MV-4-11 (cell line): ENCODE measurements at regions not wholly inside any gene's neighbourhood (a gene's known extent, or its start where the extent isn't known, plus 50 kb on each side); places are given as distances from the start of the nearest gene placed in this dataset.
"Not testable (repeated sequence)": the region's sequence is repeated elsewhere in the genome, so short reads cannot be mapped to it uniquely, and the experiment has no call there.

ENCODE experiments used
- DNase-seq: peaks from one replicate; lab custom pipeline; 2025; lab: John Stamatoyannopoulos, UW

- DNase-seq: no peak
These were observed 931.2 kb downstream of the AACS start for GRCh38 chr12:125996443-125996842.

DNA sequence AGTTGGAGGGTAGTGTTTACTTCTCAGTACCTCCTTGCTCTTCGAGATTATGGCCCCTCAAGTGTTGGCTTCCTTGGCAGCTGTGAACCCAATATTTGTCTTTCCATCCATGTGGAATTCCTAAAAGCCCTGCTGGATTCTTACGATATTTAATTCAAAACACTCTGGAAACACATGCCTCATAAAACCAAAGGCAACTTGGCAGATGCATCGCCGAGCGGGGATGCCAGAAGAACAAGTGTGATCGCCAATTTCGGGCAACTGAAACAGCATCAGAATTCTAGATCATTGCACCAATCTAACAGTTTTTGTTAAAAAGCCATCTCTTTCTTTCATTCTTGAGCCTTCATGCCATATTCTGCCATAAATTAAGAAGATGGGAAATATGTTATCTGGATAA, 934.4 kb downstream of the AACS start:
- DNase-seq: no peak

DNA sequence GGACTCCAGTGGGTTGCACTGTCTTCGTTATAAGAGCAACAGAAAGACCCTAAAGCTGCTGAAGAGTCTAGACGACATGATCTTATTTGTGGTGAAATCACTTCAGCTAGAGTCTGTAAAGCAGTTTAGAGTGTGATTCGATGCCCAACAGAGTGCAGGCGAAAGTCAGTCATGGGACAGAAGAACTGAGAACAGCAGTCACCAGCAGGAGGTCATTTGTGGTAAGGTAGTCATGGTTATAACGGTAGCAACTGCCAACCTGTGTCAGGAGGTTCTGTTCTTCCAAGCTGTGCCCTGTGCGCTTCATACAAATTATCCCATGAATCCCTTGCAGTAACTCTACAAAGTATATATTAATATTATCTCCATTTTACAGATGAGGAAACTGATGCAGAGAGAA, 954.1 kb downstream of the AACS start:
- DNase-seq: no peak

- no peak for DNase-seq
These were observed 956.4 kb downstream of the AACS start for GRCh38 chr12:126021675-126022074.

DNA sequence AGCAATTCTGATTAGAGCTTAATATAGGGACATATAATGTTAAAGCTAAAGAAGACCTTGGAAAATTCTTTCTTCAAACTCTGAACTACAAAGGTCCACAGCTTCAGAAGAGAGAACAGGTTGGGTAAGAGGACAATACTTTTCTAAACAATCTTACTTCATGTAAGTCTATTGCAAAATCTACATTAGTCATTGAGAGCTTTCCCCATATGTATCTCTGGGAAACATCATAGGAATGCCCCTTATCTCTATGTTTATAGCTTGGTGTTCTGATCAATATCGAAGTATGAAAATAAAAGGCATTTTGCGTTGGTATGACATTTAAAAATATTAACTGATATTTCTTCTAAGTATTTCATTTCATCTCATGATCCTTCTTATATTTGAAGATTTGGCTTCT, 962.6 kb downstream of the AACS start:
- no peak for DNase-seq

DNA sequence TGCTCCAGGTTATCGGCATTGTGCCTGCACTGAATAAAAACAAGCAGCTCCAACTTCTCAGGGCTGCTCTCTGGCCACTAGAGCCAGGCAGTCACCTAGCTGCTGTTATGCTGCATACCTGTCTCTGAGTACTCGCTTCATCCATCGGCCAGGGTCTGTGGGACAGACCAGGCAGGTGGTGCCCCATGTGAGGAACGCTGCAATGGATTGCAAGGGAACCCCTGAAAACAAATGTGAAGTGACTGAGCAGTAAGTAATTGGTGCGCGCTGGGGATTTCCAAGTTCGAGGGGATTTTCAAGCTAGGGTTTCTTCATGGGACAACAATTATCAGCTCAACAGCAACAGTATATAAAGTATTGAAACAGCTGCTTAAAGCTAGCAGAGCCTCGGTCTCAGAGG, 965.3 kb downstream of the AACS start:
- DNase-seq: no peak

DNA sequence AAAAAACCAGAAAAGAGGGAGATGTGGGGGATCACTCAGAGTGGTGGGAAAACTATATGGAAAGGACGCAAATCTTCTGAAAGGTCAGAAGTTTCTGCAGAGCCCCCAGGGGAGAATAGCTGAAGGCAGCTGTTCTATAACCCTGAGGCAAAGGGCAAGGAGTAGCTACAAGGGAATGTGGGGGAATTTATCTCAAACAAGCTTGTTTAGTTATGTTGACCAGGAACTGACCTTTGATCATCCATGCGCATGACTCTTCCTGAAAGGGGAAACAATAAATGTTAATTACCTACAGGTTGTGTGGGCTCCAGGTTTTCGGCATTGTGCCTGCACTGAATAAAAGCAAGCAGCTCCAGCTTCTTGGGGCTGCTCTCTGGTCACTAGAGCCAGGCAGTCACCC, 968.5 kb downstream of the AACS start:
- DNase-seq: no peak

DNA sequence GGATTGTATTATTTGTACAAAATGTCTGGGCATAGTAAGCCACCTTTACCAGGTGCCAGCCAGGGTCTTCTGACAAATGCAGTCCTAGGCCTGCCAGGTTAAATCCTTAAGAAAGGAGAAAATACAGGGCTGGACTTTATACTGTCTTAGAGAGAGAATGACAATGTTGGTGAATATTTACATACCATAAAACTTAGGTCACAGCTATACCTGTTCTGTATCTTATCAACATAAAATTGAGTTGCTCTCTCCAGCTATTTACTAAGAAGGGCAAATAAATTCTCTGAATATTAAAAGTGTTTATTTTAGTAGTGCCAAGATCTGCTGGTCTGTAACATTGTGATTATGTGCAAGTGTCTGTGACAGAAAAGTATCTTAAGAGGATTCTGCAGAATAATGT, 971.1 kb downstream of the AACS start:
- DNase-seq: no peak

GRCh38 chr12:126038434-126038833, 973.2 kb downstream of the AACS start:
- DNase-seq: no peak

GRCh38 chr12:126040307-126040706, 975.1 kb downstream of the AACS start:
- DNase-seq: no peak

DNA sequence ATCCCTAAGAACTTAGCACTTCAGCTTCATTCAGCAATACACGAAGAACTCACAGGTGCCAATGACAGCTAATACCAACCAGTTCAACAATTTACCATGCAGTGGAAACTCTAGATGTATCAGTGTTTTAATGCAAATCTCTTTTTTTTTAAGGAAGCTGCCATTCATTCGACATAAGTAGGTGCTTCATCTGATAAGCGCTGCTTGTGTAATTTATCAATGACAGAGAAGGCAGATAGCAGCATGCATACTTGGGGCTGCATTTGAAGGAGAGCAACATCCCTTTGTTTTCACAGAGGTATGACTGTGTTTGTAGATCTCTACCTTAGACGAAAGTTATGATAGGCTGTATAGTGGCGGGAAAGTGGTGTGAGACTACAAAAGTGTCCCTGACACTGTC, 977.1 kb downstream of the AACS start:
- DNase-seq: no peak

- not testable (repeated sequence) for DNase-seq
These were observed 984.3 kb downstream of the AACS start for GRCh38 chr12:126049501-126049900.

- DNase-seq: no peak
These were observed 986.4 kb downstream of the AACS start for GRCh38 chr12:126051611-126052107.

GRCh38 chr12:126055521-126055920, 990.3 kb downstream of the AACS start:
- DNase-seq: no peak

GRCh38 chr12:126061777-126062176, 996.5 kb downstream of the AACS start:
- no peak for DNase-seq

GRCh38 chr12:126064028-126064427, 998.8 kb downstream of the AACS start:
- no peak for DNase-seq

DNA sequence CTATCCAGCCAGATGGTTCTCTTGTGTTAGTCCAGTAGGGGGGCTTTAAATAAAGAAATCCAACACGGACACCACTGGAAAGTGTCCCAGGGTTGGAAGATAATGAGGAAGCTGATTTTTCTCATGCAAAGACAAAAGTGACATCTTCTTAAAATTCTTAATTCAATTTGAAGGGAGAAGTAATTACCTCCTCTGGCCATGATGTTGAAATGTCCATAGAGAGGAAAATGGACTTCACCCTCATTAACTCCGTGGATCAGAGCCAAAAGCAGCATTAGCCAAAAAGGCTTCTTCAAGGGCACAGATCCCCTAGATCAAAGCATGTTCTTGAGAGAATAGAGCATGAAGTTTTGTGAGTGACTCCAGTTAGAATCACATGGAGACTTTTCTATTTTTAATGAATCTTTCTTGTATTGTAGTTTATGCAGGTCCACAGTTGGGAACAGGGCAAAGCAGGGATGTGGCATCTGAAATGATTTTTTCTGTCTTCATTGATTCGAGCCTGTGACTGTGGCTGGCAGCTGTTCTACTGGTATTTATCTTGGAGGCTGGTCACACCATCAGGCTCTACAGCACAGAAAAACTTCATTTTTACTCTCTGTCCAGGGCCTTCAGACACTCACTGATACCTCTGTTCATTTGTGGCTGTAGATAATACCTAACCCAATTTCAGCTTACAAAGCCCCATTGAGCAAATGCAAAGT, 1002.5 kb downstream of the AACS start:
- DNase-seq: no peak

DNA sequence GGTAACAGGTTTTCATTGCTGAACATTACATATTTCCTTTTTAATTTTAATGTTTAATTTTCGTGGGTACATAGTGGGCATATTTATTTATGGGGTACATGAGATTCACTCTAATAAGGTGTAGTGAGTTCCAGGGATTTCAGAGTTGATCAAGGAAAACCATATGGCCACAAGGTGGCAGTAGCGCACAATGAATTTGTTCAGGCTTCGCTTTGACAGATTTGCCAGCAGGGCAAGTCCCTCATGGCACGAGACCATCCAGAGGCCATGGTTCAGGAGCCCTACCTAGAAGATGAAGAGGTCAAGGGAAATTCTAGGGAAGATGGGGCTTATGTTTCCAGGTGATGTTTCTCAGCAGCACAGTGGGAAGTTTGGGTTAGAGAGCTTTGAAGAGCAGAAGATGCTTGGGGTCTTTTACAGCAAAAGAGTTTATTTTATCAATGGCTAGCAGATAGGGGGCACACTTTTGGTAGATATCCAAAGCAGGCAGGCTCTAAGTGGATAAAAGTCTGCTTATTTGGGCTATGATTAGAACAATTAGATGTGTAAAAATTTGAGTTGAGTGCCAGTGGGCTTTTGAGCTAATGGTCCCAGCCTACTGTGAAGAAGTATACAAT, 1004.4 kb downstream of the AACS start:
- peak; percentile 34 for DNase-seq

DNA sequence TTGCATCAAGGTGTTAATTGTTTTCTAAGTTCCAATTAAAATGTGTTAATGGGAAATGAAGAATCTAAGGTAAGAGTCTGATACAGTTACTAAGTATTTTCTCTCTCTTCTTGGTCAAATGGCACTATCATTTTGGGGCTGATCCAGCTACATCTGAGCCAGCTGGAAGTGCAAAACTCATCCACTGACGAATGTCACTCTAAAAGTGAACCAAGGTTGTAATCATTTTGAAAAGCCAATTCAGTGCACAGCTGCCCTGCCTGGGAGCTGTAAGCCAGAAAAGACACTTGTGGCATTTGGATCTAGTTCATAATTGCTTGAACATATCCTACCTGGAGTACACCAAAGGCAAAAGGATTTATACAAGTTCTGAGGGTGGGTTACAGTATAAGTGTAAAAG, 1011.3 kb downstream of the AACS start:
- DNase-seq: no peak

DNA sequence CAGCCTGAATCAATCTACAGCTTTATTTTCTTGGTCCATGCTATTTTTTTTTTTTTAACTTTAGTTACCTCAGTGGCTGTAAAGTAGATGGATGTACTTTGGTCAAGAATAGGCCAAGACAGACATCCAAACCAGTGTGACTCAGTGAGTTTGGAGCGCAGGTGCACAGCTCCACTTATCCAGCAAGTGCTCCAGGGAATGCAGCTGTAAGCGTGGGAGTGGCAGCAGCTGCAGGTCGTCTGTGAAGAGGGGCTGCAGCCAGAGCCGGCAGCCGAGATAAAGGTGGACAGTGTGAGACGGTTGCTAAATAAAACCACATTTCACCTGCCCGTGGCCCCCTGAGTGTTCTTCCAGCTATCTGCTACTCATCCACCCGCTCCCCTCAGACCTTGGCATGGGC, 1018.7 kb downstream of the AACS start:
- DNase-seq: no peak

DNA sequence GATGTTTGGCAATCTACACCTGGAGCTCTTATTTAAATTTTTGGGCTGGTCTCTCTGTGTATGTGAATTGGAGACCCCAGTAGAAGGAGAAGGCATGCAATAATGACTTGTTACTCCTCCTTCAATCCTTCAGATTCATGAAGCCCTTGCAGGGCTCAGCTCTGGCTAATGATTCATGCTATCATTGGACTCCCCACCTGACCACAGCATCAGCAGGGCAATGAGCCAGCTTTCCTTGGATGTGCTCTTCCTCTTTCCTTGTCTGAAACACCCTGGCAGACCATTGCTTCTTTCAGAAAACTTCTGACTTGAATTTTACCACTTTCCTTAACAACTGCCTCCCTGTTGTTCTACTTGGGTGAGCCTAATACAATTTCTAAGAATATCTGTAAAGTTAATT, 1019.2 kb downstream of the AACS start:
- no peak for DNase-seq

DNA sequence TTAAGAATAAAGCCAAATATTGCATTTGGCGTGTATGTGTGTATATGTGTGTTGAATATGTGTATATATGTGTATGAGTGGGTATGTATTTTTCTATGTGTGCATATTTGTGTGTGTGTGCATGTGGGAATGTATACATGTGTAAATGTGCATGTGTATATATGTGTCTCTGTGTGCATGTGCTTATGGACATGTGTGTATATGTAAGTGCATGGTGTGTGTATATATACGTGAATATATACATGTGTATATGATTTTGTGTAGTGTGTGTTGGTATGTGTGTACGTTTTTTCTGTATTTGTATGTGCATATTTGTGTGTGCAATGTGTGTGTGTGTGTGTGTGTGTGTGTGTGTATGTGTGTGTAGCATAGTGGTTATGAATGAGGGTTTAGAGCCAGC, 1021.0 kb downstream of the AACS start:
- DNase-seq: no peak

DNA sequence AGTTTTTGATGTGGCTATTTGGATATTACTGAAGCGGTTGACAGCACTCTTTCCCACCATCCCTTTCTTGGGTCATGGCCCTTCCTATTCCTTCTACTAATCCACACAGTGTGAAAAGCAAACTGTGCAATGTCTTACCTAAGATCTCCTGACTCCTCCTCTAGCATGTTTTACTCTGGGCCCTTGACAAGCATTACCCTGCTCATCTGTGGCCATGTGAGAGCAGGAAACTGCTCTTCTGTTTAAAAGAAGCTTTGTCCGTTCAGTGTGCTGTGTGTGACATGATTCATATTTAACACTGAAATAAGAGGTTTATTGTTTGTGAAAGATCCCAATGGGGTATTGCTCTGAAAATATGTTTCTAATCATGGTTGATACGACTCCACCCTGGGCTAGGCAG, 1022.5 kb downstream of the AACS start:
- no peak for DNase-seq

GRCh38 chr12:126093908-126094307, 1028.7 kb downstream of the AACS start:
- no peak for DNase-seq
